ENCODE measurements at regions not wholly inside any gene's neighbourhood (a gene's known extent, or its start where the extent isn't known, plus 50 kb on each side); places are given as distances from the start of the nearest gene placed in this dataset.

DNA sequence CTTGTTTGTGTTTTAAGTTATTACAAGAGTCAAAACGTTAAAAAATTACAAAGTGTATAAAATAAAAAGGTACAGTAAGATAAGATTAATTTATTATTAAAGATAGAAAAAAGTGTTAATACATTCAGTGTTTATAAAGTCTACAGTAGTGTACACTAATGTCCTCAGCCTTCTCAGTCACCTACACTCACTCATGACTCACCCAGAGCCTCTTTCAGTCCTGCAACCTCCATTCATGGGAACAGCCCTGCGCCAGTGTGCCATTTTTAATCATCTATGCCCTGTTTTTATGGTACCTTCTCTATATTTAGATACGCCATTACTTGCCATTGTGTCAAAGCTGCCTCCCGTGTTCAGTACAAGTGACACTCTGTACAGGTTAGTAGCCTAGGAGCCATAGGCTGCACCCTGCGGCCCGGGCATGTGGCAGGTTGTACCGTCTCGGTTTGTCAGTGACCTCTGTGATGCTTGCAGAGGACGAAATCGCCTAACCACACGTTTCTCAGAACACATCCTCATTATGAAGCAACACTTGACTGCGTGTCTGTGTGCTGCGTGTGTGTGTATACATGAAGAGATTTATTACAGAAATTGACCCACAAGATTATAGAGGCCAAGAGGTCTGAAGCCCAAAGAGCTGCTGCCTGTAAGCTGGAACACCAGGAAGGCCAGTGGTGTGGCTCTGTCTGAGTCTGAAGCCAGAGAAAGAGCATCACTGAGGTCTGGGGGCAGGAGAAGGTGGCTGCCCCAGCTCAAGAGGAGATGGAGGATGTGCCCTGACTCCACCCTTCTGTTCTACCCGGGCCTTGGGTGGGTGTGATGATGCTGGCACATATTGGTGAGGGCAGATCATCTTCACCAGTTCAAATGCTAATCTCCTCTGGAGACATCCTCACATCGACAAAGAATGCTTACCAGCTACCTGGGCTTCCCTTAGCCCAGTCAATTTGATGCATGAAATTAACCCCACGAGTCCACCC is 116.6 kb upstream of the C14orf180 start:
- intact Hi-C loops (cut with micrococcal nuclease) = no loop called here
- H4K20me1 ChIP-seq (ENCODE audit: control insufficient read depth, insufficient read depth, low read length, poor library complexity, severe bottlenecking) = no peaks in the 10 kb centered on the region
- CTCF ChIA-PET = no interaction called here
- H3K4me3 Mint-ChIP-seq = no peak overlapping the region
- ATAC-seq (ENCODE audit: low read depth) = no peak
- no peak for TF ChIP-seq EZH2 (IDR thresholded peaks at IDR 0.05; ENCODE audit: borderline replicate concordance, insufficient read depth, low read depth, low read length, poor library complexity, severe bottlenecking)
- TF ChIP-seq, protein P1, sequence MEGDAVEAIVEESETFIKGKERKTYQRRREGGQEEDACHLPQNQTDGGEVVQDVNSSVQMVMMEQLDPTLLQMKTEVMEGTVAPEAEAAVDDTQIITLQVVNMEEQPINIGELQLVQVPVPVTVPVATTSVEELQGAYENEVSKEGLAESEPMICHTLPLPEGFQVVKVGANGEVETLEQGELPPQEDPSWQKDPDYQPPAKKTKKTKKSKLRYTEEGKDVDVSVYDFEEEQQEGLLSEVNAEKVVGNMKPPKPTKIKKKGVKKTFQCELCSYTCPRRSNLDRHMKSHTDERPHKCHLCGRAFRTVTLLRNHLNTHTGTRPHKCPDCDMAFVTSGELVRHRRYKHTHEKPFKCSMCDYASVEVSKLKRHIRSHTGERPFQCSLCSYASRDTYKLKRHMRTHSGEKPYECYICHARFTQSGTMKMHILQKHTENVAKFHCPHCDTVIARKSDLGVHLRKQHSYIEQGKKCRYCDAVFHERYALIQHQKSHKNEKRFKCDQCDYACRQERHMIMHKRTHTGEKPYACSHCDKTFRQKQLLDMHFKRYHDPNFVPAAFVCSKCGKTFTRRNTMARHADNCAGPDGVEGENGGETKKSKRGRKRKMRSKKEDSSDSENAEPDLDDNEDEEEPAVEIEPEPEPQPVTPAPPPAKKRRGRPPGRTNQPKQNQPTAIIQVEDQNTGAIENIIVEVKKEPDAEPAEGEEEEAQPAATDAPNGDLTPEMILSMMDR (IDR thresholded peaks at IDR 0.05) = no peak
- H3K4me1 ChIP-seq (ENCODE audit: control insufficient read depth in 2 of 2, insufficient read depth in 2 of 2, low read length in 2 of 2) = peaks cover 3% of the 10 kb centered on the region in 2 donors
- H3K27me3 Mint-ChIP-seq = peaks cover 60% of the 10 kb centered on the region
- no peak overlapping the region for H3K27ac Mint-ChIP-seq
- H3K36me3 ChIP-seq (replicated peaks in 1 of 2; ENCODE audit: control extremely low read depth in 1 of 2, control insufficient read depth in 1 of 2, extremely low read depth in 1 of 2, insufficient read depth in 2 of 2, low read length in 1 of 2) = no peaks in the 10 kb centered on the region
- no peak overlapping the region for H3K9ac ChIP-seq (ENCODE audit: low read length)
- H3K9me3 Mint-ChIP-seq (ENCODE audit: insufficient read depth) = no peaks in the 10 kb centered on the region
- H3K27ac ChIP-seq (ENCODE audit: low read length in 2 of 2) = no peak overlapping the region
- H2AFZ ChIP-seq (ENCODE audit: insufficient read depth, low read depth, low read length, poor library complexity, severe bottlenecking) = no peak overlapping the region
- WGBS (ENCODE audit: insufficient coverage) = 83% methylated on average over 6 of the region's 16 CpGs
- H3K4me1 Mint-ChIP-seq = peaks cover 11% of the 10 kb centered on the region
- peaks cover 0 to 4% (median 0%) of the 10 kb centered on the region in 3 donors for H3K9me3 ChIP-seq (ENCODE audit: control extremely low read depth in 1 of 3, control insufficient read depth in 2 of 3, insufficient read depth in 1 of 3, low read length in 2 of 3)
- POLR2A ChIA-PET = no interaction called here
- no peak for DNase-seq
- H3K27me3 ChIP-seq (replicated peaks in 1 of 4; ENCODE audit: control extremely low read depth in 1 of 4, control insufficient read depth in 3 of 4, insufficient read depth in 4 of 4, low read length in 3 of 4) = peaks cover 0 to 34% (median 12%) of the 10 kb centered on the region in 4 experiments
- H3K79me2 ChIP-seq (ENCODE audit: control insufficient read depth, insufficient read depth, low read length) = no peaks in the 10 kb centered on the region
- no peak overlapping the region for H3K4me2 ChIP-seq (replicated peaks; ENCODE audit: low read depth, low read length, poor library complexity, severe bottlenecking)
- no peak overlapping the region for H3K4me3 ChIP-seq (ENCODE audit: control extremely low read depth in 1 of 5, extremely low read depth in 1 of 5, insufficient read depth in 1 of 5, low read depth in 2 of 5, low read length in 4 of 5)

DNA sequence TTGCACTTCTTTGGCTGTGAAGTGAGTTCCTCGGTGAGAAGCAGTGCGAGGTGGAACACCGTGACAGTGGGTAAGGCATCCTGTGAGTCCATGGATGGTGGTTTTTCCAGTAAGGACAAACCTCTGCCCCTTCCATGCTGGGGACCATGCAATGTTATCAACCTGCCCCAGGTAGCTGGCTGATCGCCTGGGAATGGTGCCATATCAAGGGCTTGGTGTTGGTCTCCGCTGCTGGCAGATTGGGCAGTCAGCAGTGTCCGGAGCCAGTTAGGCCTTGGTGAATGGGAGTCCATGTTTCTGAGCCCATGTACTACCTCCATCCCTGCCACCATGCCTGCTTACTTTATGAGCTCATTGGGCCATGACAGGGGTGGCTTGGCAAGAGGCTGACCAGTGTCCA is 114.7 kb upstream of the C14orf180 start:
- Histone ChIP-seq H3K27ac (ENCODE audit: low read length in 2 of 2) (no peak overlapping the region), H3K4me1 (ENCODE audit: control insufficient read depth in 2 of 2, insufficient read depth in 2 of 2, low read length in 2 of 2) (peaks cover 3% of the 10 kb centered on the region in 2 donors), H4K20me1 (ENCODE audit: control insufficient read depth, insufficient read depth, low read length, poor library complexity, severe bottlenecking) (no peaks in the 10 kb centered on the region), H3K4me2 (replicated peaks; ENCODE audit: low read depth, low read length, poor library complexity, severe bottlenecking) (no peak overlapping the region), H2AFZ (ENCODE audit: insufficient read depth, low read depth, low read length, poor library complexity, severe bottlenecking) (no peak overlapping the region), H3K4me3 (ENCODE audit: control extremely low read depth in 1 of 5, extremely low read depth in 1 of 5, insufficient read depth in 1 of 5, low read depth in 2 of 5, low read length in 4 of 5) (no peak overlapping the region), H3K9ac (ENCODE audit: low read length) (no peak overlapping the region), H3K27me3 (replicated peaks in 1 of 4; ENCODE audit: control extremely low read depth in 1 of 4, control insufficient read depth in 3 of 4, insufficient read depth in 4 of 4, low read length in 3 of 4) (peaks cover 0 to 32% (median 12%) of the 10 kb centered on the region in 4 experiments), H3K79me2 (ENCODE audit: control insufficient read depth, insufficient read depth, low read length) (no peaks in the 10 kb centered on the region), H3K36me3 (replicated peaks in 1 of 2; ENCODE audit: control extremely low read depth in 1 of 2, control insufficient read depth in 1 of 2, extremely low read depth in 1 of 2, insufficient read depth in 2 of 2, low read length in 1 of 2) (no peaks in the 10 kb centered on the region), H3K9me3 (ENCODE audit: control extremely low read depth in 1 of 3, control insufficient read depth in 2 of 3, insufficient read depth in 1 of 3, low read length in 2 of 3) (peaks cover 0 to 4% (median 0%) of the 10 kb centered on the region in 3 donors)
- CTCF ChIA-PET = no interaction called here
- Mint-ChIP-seq H3K4me3 (no peak overlapping the region), H3K27ac (no peak overlapping the region), H3K4me1 (peaks cover 11% of the 10 kb centered on the region), H3K27me3 (peaks cover 56% of the 10 kb centered on the region), H3K9me3 (ENCODE audit: insufficient read depth) (no peaks in the 10 kb centered on the region)
- intact Hi-C loops (cut with micrococcal nuclease) = no loop called here
- POLR2A ChIA-PET = no interaction called here
- no peak for TF ChIP-seq EZH2 (IDR thresholded peaks at IDR 0.05; ENCODE audit: borderline replicate concordance, insufficient read depth, low read depth, low read length, poor library complexity, severe bottlenecking)
- TF ChIP-seq, protein P1 (IDR thresholded peaks at IDR 0.05) = no peak
- WGBS (ENCODE audit: insufficient coverage) = 96% methylated on average over 6 of the region's 6 CpGs
- no peak for ATAC-seq (ENCODE audit: low read depth)
- DNase-seq = no peak
